ENCODE measurements at regions not wholly inside any gene's neighbourhood (a gene's known extent, or its start where the extent isn't known, plus 50 kb on each side); places are given as distances from the start of the nearest gene placed in this dataset.

DNA sequence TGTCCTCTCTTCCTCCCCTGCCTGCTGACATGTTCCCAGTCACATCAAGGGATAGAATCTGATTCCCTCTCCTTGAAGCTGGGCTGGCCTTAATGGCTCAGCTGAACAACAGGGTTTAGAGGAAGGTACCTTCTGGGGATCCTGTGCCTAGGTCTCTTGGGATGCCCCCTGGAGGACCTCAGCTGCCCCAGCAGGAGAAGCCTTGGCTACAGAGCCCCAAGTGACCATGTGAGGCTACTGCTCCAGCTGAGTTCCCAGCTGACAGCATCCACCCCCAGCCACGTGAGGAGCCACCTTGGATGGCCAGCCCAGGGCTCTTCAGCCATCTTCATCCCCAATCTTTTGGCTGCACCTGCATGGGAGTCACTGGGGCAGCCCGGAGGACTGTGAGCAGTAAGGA is 1499.3 kb downstream of the TBC1D22A start:
- H2AFZ ChIP-seq (ENCODE audit: low read depth, low read length, severe bottlenecking): no peak overlapping the region
- no peak overlapping the region for H3K27ac ChIP-seq (ENCODE audit: low read depth, low read length)
- no peak overlapping the region for H3K4me3 ChIP-seq (ENCODE audit: insufficient read depth, low read length, poor library complexity, severe bottlenecking)
- H3K9ac ChIP-seq (ENCODE audit: low read length): no peak overlapping the region
- TF ChIP-seq EZH2phosphoT487 (conservative IDR thresholded peaks at IDR 0.05; ENCODE audit: low read length): no peak
- H3K36me3 ChIP-seq (ENCODE audit: low read length): no peaks in the 10 kb centered on the region
- H3K9me2 ChIP-seq (replicated peaks; ENCODE audit: insufficient read depth, low read length): no peaks in the 10 kb centered on the region
- no peaks in the 10 kb centered on the region for H3K9me3 ChIP-seq (ENCODE audit: insufficient read depth, low read length)
- no peaks in the 10 kb centered on the region for H4K20me1 ChIP-seq (ENCODE audit: low read depth, low read length)
- no peak overlapping the region for H3K4me2 ChIP-seq (ENCODE audit: low read depth, low read length, poor library complexity, severe bottlenecking)
- no peaks in the 10 kb centered on the region for H3K27me3 ChIP-seq (ENCODE audit: low read length)
- H3K79me2 ChIP-seq (ENCODE audit: insufficient read depth, low read length): no peaks in the 10 kb centered on the region
- no peaks in the 10 kb centered on the region for H3F3A ChIP-seq (ENCODE audit: insufficient read depth)

DNA sequence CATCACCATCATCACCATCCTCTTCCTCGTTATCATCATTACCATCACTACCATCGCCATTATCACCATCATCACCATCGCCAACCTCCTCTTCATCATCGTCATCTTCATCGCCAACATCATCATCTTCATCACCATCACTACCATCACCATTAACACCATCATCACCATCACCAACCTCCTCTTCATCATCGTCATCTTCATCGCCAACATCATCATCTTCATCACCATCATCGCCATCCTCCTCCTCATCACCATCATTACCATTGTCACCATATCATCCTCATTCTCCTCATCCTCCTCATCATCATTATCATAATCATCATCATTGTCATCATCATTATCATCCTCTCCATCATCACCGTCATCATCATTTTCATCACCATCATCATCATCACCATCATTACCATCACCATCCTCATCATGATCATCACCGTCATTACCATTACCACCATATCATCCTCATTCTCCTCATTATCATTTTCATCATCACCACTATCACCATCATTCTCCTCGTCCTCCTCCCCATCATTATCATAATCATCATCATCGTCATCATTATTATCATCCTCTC is 1498.7 kb downstream of the TBC1D22A start:
- H3F3A ChIP-seq (ENCODE audit: insufficient read depth): no peaks in the 10 kb centered on the region
- H3K9ac ChIP-seq (ENCODE audit: low read length): no peak overlapping the region
- no peak overlapping the region for H3K4me3 ChIP-seq (ENCODE audit: insufficient read depth, low read length, poor library complexity, severe bottlenecking)
- H3K4me2 ChIP-seq (ENCODE audit: low read depth, low read length, poor library complexity, severe bottlenecking): no peak overlapping the region
- no peaks in the 10 kb centered on the region for H3K9me3 ChIP-seq (ENCODE audit: insufficient read depth, low read length)
- no peak overlapping the region for H2AFZ ChIP-seq (ENCODE audit: low read depth, low read length, severe bottlenecking)
- H3K79me2 ChIP-seq (ENCODE audit: insufficient read depth, low read length): no peaks in the 10 kb centered on the region
- no peaks in the 10 kb centered on the region for H4K20me1 ChIP-seq (ENCODE audit: low read depth, low read length)
- H3K9me2 ChIP-seq (replicated peaks; ENCODE audit: insufficient read depth, low read length): no peaks in the 10 kb centered on the region
- TF ChIP-seq EZH2phosphoT487 (conservative IDR thresholded peaks at IDR 0.05; ENCODE audit: low read length): no peak
- TF ChIP-seq, protein P1, sequence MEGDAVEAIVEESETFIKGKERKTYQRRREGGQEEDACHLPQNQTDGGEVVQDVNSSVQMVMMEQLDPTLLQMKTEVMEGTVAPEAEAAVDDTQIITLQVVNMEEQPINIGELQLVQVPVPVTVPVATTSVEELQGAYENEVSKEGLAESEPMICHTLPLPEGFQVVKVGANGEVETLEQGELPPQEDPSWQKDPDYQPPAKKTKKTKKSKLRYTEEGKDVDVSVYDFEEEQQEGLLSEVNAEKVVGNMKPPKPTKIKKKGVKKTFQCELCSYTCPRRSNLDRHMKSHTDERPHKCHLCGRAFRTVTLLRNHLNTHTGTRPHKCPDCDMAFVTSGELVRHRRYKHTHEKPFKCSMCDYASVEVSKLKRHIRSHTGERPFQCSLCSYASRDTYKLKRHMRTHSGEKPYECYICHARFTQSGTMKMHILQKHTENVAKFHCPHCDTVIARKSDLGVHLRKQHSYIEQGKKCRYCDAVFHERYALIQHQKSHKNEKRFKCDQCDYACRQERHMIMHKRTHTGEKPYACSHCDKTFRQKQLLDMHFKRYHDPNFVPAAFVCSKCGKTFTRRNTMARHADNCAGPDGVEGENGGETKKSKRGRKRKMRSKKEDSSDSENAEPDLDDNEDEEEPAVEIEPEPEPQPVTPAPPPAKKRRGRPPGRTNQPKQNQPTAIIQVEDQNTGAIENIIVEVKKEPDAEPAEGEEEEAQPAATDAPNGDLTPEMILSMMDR (IDR thresholded peaks at IDR 0.05; ENCODE audit: insufficient read depth, low read length, poor library complexity, severe bottlenecking): no peak
- H3K27me3 ChIP-seq (ENCODE audit: low read length): no peaks in the 10 kb centered on the region
- no peak overlapping the region for H3K27ac ChIP-seq (ENCODE audit: low read depth, low read length)
- H3K36me3 ChIP-seq (ENCODE audit: low read length): no peaks in the 10 kb centered on the region

DNA sequence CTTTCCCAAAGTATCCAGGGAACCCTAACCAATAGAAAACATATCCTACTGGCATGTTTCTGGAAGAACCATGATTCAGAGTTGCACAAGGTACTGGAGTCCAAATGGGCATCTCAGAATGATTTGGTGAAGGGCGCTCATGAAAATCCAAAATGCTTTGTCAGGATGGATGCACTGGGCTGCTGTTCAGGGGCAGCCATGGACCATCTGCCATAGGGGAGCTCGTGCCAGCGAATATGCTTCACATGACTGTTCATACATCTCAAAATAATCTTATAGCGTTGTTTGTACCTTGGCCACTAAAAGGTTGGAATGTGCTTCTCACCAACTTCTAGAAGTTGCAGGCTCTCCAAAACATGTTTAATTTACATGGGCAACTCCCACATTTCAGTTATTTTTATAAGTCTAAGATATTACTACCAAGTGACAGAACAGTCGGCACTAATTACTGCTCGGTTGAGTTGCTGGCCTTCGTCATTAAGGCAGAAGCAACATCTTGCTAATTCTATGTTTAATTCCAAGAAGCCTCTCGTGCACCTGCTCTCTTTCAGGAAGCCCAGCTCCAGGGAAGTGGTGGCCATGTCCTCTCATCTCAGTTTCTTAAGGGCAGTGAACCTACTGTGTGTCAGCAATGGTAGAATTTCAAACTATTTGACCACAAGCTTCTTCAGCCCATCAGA is 1497.7 kb downstream of the TBC1D22A start:
- no peaks in the 10 kb centered on the region for H3K36me3 ChIP-seq (ENCODE audit: low read length)
- no peaks in the 10 kb centered on the region for H3K9me2 ChIP-seq (replicated peaks; ENCODE audit: insufficient read depth, low read length)
- TF ChIP-seq, protein P1 (IDR thresholded peaks at IDR 0.05; ENCODE audit: insufficient read depth, low read length, poor library complexity, severe bottlenecking): no peak
- TF ChIP-seq EZH2phosphoT487 (conservative IDR thresholded peaks at IDR 0.05; ENCODE audit: low read length): no peak
- no peak overlapping the region for H3K4me3 ChIP-seq (ENCODE audit: insufficient read depth, low read length, poor library complexity, severe bottlenecking)
- H3K79me2 ChIP-seq (ENCODE audit: insufficient read depth, low read length): no peaks in the 10 kb centered on the region
- H3K27me3 ChIP-seq (ENCODE audit: low read length): no peaks in the 10 kb centered on the region
- H3K4me2 ChIP-seq (ENCODE audit: low read depth, low read length, poor library complexity, severe bottlenecking): no peak overlapping the region
- no peaks in the 10 kb centered on the region for H3K9me3 ChIP-seq (ENCODE audit: insufficient read depth, low read length)
- H3K27ac ChIP-seq (ENCODE audit: low read depth, low read length): no peak overlapping the region
- H3F3A ChIP-seq (ENCODE audit: insufficient read depth): no peaks in the 10 kb centered on the region
- no peaks in the 10 kb centered on the region for H4K20me1 ChIP-seq (ENCODE audit: low read depth, low read length)
- H2AFZ ChIP-seq (ENCODE audit: low read depth, low read length, severe bottlenecking): no peak overlapping the region
- no peak overlapping the region for H3K9ac ChIP-seq (ENCODE audit: low read length)

DNA sequence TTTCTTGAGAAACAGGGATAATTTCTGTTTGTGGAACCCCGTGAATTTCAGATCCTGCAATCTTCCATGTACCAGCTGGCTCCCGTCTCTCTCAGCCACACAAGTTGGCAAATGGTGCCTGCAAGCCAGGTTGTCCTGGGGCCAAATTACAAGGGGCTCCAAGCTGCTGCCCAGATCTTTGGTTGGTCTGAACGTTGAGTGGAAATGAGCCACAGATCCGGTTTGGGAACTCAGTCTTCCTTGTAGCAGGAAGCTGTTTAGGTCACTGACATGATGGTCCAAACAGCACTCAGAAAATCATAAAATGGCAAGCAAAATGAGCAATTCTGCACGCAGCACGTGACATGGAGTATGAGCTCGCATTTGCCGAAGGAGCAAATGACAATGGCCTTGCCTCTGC is 1496.4 kb downstream of the TBC1D22A start:
- Histone ChIP-seq H2AFZ (ENCODE audit: low read depth, low read length, severe bottlenecking) (no peak overlapping the region), H3K27me3 (ENCODE audit: low read length) (no peaks in the 10 kb centered on the region), H3K79me2 (ENCODE audit: insufficient read depth, low read length) (no peaks in the 10 kb centered on the region)

More for the DNA sequence above, 1496.4 kb downstream of the TBC1D22A start:
- Histone ChIP-seq H3K4me2 (ENCODE audit: low read depth, low read length, poor library complexity, severe bottlenecking) (no peak overlapping the region), H3F3A (ENCODE audit: insufficient read depth) (no peaks in the 10 kb centered on the region), H3K9me3 (ENCODE audit: insufficient read depth, low read length) (no peaks in the 10 kb centered on the region), H4K20me1 (ENCODE audit: low read depth, low read length) (no peaks in the 10 kb centered on the region), H3K27ac (ENCODE audit: low read depth, low read length) (no peak overlapping the region), H3K9ac (ENCODE audit: low read length) (no peak overlapping the region), H3K9me2 (replicated peaks; ENCODE audit: insufficient read depth, low read length) (no peaks in the 10 kb centered on the region), H3K36me3 (ENCODE audit: low read length) (no peaks in the 10 kb centered on the region), H3K4me3 (ENCODE audit: insufficient read depth, low read length, poor library complexity, severe bottlenecking) (no peak overlapping the region)
- TF ChIP-seq, protein P1 (IDR thresholded peaks at IDR 0.05; ENCODE audit: insufficient read depth, low read length, poor library complexity, severe bottlenecking): no peak
- TF ChIP-seq EZH2phosphoT487 (conservative IDR thresholded peaks at IDR 0.05; ENCODE audit: low read length): no peak
